ENCODE measurements at regions not wholly inside any gene's neighbourhood (a gene's known extent, or its start where the extent isn't known, plus 50 kb on each side); places are given as distances from the start of the nearest gene placed in this dataset.

DNA sequence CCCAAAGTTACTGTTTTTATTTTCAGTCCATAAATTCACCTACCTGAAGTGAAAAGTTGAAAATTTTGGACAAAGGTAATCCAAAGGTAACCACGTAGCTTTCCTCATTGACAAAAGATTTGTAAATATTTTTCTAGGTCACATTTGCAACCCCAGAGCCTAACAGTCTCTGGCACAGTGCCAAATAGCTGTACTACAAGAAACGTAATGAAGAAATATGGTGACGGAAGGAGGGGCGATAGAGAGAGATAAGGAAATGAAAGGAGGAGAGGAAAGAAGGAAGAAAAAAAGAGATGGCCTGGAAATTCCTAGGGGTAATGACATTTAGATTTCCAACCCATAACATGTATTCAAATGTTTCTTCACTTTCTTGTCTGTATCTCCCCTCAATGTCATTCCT lies 159.4 kb downstream of the BARHL2 start:
- WGBS (ENCODE audit: missing lambda C conversion rate), result 48% methylated on average over 4 of the region's 4 CpGs
- H3K4me2 ChIP-seq, result no peak overlapping the region
- ATAC-seq, result no peak
- no peak for FAIRE-seq
- no peaks in the 10 kb centered on the region for H3K9me3 ChIP-seq
- no peaks in the 10 kb centered on the region for H3K4me1 ChIP-seq
- POLR2A ChIA-PET, result no interaction called here
- no peak for TF ChIP-seq RAD21 (conservative IDR thresholded peaks at IDR 0.05 in 1 of 2, IDR thresholded peaks at IDR 0.05 in 1 of 2)
- TF ChIP-seq EP300 (IDR thresholded peaks at IDR 0.05), result no peak
- no peak for TF ChIP-seq JUN (IDR thresholded peaks at IDR 0.05)
- TF ChIP-seq ESRRA (IDR thresholded peaks at IDR 0.05; ENCODE audit: borderline replicate concordance, low read length), result no peak
- TF ChIP-seq PHF8 (IDR thresholded peaks at IDR 0.05; ENCODE audit: borderline replicate concordance, low read depth), result no peak
- no peak for TF ChIP-seq BHLHE40 (IDR thresholded peaks at IDR 0.05; ENCODE audit: low read depth, low read length)
- no peak for TF ChIP-seq GATA3 (IDR thresholded peaks at IDR 0.05; ENCODE audit: borderline replicate concordance)
- CTCF ChIA-PET, result no interaction called here
- H3K4me3 ChIP-seq, result no peak overlapping the region
- no peak for DNase-seq (ENCODE audit: low read depth in 1 of 2, low spot score in 1 of 2)
- no peak overlapping the region for H3K27ac ChIP-seq

- DNase-seq (ENCODE audit: low read depth in 1 of 2, low spot score in 1 of 2) (no peak), ATAC-seq (no peak), FAIRE-seq (no peak)
- 9% methylated on average over 12 of the region's 12 CpGs for WGBS (ENCODE audit: missing lambda C conversion rate)
- POLR2A ChIA-PET, result no interaction called here
- H3K4me1 ChIP-seq, result no peaks in the 10 kb centered on the region
- no peak overlapping the region for H3K27ac ChIP-seq
- H3K9me3 ChIP-seq, result no peaks in the 10 kb centered on the region
- TF ChIP-seq, protein P1, sequence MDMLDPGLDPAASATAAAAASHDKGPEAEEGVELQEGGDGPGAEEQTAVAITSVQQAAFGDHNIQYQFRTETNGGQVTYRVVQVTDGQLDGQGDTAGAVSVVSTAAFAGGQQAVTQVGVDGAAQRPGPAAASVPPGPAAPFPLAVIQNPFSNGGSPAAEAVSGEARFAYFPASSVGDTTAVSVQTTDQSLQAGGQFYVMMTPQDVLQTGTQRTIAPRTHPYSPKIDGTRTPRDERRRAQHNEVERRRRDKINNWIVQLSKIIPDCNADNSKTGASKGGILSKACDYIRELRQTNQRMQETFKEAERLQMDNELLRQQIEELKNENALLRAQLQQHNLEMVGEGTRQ (IDR thresholded peaks at IDR 0.05), result no peak
- TF ChIP-seq HDAC2 (IDR thresholded peaks at IDR 0.05), result no peak
- no peak for TF ChIP-seq KDM5A (IDR thresholded peaks at IDR 0.05)
- TF ChIP-seq CHD2 (IDR thresholded peaks at IDR 0.05; ENCODE audit: low read length, partially characterized antibody), result no peak
- no peak for TF ChIP-seq E2F6 (IDR thresholded peaks at IDR 0.05; ENCODE audit: borderline replicate concordance, low read depth)
- no peak for TF ChIP-seq CEBPB (IDR thresholded peaks at IDR 0.05)
- TF ChIP-seq GATA3 (IDR thresholded peaks at IDR 0.05; ENCODE audit: borderline replicate concordance), result no peak
- TF ChIP-seq TFCP2L1 (CRISPR knock-in tag; IDR thresholded peaks at IDR 0.05), result no peak
- no peak overlapping the region for H3K4me2 ChIP-seq
- no peak overlapping the region for H3K4me3 ChIP-seq
- CTCF ChIA-PET, result no interaction called here
These were observed 166.3 kb downstream of the BARHL2 start for GRCh38 chr1:90550626-90551406.

DNA sequence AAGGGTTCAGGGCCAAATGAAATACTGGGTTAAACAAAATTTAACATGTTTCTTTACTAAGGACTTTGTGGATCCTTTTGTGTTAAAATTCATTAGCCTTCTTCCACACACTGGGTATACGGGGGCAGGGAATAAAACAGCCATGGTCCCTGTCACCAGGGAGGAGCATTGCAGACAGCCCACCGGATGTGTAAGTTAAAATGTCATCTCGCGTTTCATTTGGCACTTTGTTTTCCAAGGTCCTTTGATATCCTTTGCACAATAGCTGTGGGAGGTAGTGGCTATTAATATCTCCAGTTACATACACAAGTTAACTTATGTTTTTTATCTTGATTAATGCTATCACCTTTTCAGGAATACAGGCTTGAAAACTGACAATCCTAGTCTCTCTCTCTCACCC lies 172.7 kb downstream of the BARHL2 start:
- FAIRE-seq (no peak), DNase-seq (ENCODE audit: low read depth in 1 of 2, low spot score in 1 of 2) (no peak), ATAC-seq (no peak)
- Histone ChIP-seq H3K4me1 (no peaks in the 10 kb centered on the region), H3K27ac (no peak overlapping the region), H3K9me3 (no peaks in the 10 kb centered on the region), H3K4me3 (no peak overlapping the region), H3K4me2 (no peak overlapping the region)
- CTCF ChIA-PET, result no interaction called here
- no peak for TF ChIP-seq ZSCAN20 (CRISPR knock-in tag; IDR thresholded peaks at IDR 0.05)
- POLR2A ChIA-PET, result no interaction called here
- WGBS (ENCODE audit: missing lambda C conversion rate), result 62% methylated on average over 4 of the region's 4 CpGs

- ATAC-seq (no peak), DNase-seq (ENCODE audit: low read depth in 1 of 2, low spot score in 1 of 2) (no peak), FAIRE-seq (no peak)
- ChIA-PET CTCF (no interaction called here), POLR2A (no interaction called here)
- no peaks in the 10 kb centered on the region for H3K4me1 ChIP-seq
- no peak overlapping the region for H3K4me2 ChIP-seq
- no peak overlapping the region for H3K27ac ChIP-seq
- 32% methylated on average over 9 of the region's 9 CpGs for WGBS (ENCODE audit: missing lambda C conversion rate)
- H3K9me3 ChIP-seq, result no peaks in the 10 kb centered on the region
- no peak overlapping the region for H3K4me3 ChIP-seq
- TF ChIP-seq ZNF302 (CRISPR knock-in tag; IDR thresholded peaks at IDR 0.05), result no peak
- TF ChIP-seq RNF2 (IDR thresholded peaks at IDR 0.05; ENCODE audit: borderline replicate concordance, low read depth), result no peak
- no peak for TF ChIP-seq FOXS1 (CRISPR knock-in tag; IDR thresholded peaks at IDR 0.05)
- no peak for TF ChIP-seq TFCP2L1 (CRISPR knock-in tag; IDR thresholded peaks at IDR 0.05)
- TF ChIP-seq HOXA7 (CRISPR knock-in tag; IDR thresholded peaks at IDR 0.05), result no peak
- TF ChIP-seq, protein P2, sequence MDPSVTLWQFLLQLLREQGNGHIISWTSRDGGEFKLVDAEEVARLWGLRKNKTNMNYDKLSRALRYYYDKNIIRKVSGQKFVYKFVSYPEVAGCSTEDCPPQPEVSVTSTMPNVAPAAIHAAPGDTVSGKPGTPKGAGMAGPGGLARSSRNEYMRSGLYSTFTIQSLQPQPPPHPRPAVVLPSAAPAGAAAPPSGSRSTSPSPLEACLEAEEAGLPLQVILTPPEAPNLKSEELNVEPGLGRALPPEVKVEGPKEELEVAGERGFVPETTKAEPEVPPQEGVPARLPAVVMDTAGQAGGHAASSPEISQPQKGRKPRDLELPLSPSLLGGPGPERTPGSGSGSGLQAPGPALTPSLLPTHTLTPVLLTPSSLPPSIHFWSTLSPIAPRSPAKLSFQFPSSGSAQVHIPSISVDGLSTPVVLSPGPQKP (IDR thresholded peaks at IDR 0.05; ENCODE audit: low read depth, low read length), result no peak
- TF ChIP-seq, protein P3, sequence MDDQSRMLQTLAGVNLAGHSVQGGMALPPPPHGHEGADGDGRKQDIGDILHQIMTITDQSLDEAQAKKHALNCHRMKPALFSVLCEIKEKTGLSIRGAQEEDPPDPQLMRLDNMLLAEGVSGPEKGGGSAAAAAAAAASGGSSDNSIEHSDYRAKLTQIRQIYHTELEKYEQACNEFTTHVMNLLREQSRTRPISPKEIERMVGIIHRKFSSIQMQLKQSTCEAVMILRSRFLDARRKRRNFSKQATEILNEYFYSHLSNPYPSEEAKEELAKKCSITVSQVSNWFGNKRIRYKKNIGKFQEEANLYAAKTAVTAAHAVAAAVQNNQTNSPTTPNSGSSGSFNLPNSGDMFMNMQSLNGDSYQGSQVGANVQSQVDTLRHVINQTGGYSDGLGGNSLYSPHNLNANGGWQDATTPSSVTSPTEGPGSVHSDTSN (IDR thresholded peaks at IDR 0.05), result no peak
- TF ChIP-seq HOXB5 (CRISPR knock-in tag; IDR thresholded peaks at IDR 0.05), result no peak
- TF ChIP-seq, protein P4, sequence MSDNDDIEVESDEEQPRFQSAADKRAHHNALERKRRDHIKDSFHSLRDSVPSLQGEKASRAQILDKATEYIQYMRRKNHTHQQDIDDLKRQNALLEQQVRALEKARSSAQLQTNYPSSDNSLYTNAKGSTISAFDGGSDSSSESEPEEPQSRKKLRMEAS (IDR thresholded peaks at IDR 0.05), result no peak
- TF ChIP-seq SREBF2 (IDR thresholded peaks at IDR 0.05), result no peak
- TF ChIP-seq, protein P5, sequence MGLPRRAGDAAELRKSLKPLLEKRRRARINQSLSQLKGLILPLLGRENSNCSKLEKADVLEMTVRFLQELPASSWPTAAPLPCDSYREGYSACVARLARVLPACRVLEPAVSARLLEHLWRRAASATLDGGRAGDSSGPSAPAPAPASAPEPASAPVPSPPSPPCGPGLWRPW (IDR thresholded peaks at IDR 0.05), result no peak
- TF ChIP-seq JUN (IDR thresholded peaks at IDR 0.05), result no peak
These were observed 179.3 kb downstream of the BARHL2 start for GRCh38 chr1:90537606-90538362.
